Spleen (tissue), 11 donors: ENCODE measurements at regions not wholly inside any gene's neighbourhood (a gene's known extent, or its start where the extent isn't known, plus 50 kb on each side); places are given as distances from the start of the nearest gene placed in this dataset.

Experiments
- DNase-seq: peaks from one replicate; pipeline ENCODE4 v3.0.0-alpha.2; 2020
- H3K27ac ChIP-seq, 8 donors: fragments of 200-600 bp; sonication (generic) in 7 of 8; 1 replicate in 4 of 8; 2 replicates in 4 of 8; pipeline versions ENCODE4 v1.5.0 to v1.8.0; 2016 to 2021; ENCODE audit warnings: inconsistent platforms in 4 of 8, mild to moderate bottlenecking in 4 of 8, moderate library complexity in 1 of 8
- H3K27me3 ChIP-seq, 7 donors: fragments of 200-600 bp; sonication (generic) in 6 of 7; replicated peaks in 1 of 7; 1 replicate in 4 of 7; 2 replicates in 3 of 7; pipeline versions ENCODE4 v1.5.0 to v1.8.0; 2016 to 2021; ENCODE audit warnings: inconsistent platforms in 3 of 7, mild to moderate bottlenecking in 1 of 7
- H3K36me3 ChIP-seq, 6 donors: fragments of 200-600 bp; sonication (generic) in 5 of 6; 1 replicate in 4 of 6; 2 replicates in 2 of 6; pipeline versions ENCODE4 v1.5.0 to v1.8.0; 2016 to 2021; ENCODE audit warnings: inconsistent platforms in 2 of 6
- H3K4me1 ChIP-seq, 6 donors: fragments of 200-600 bp; sonication (generic) in 5 of 6; 1 replicate in 3 of 6; 2 replicates in 3 of 6; pipeline versions ENCODE4 v1.5.0 to v1.8.0; 2016 to 2021; ENCODE audit warnings: inconsistent platforms in 3 of 6
- H3K4me3 ChIP-seq, 8 donors: fragments of 200-600 bp; sonication (generic) in 7 of 8; 1 replicate in 4 of 8; 2 replicates in 4 of 8; pipeline versions ENCODE4 v1.5.0 to v1.8.0; 2016 to 2021; ENCODE audit warnings: inconsistent platforms in 4 of 8, mild to moderate bottlenecking in 4 of 8, moderate library complexity in 2 of 8
- H3K9me3 ChIP-seq, 8 donors: fragments of 200-600 bp; sonication (generic) in 7 of 8; 1 replicate in 4 of 8; 2 replicates in 4 of 8; pipeline versions ENCODE4 v1.5.0 to v1.8.0; 2016 to 2021; ENCODE audit warnings: inconsistent platforms in 4 of 8
- CTCF ChIP-seq, 11 experiments: fragments of 200-600 bp in 7 of 11; fragments of 450-650 bp in 4 of 11; sonication (generic) in 4 of 11; IDR thresholded peaks in 8 of 11; conservative IDR thresholded peaks in 3 of 11; 1 replicate in 7 of 11; 2 replicates in 4 of 11; pipeline versions ENCODE4 v1.4.0 to v1.8.0; 2016 to 2021; ENCODE audit warnings: antibody characterized with exemption in 11 of 11, inconsistent platforms in 4 of 11, mild to moderate bottlenecking in 1 of 11
- POLR2A ChIP-seq, 3 donors: fragments of 450-650 bp; IDR thresholded peaks; one replicate each; pipeline ENCODE4 v1.5.1; 2017; ENCODE audit warnings: antibody characterized with exemption in 3 of 3, mild to moderate bottlenecking in 1 of 3
- POLR2AphosphoS5 ChIP-seq, 3 donors: sonication (generic); formaldehyde crosslinking; IDR thresholded peaks; one replicate each; pipeline ENCODE4 v1.5.1; 2017; ENCODE audit warnings: antibody characterized with exemption in 3 of 3
- WGBS, 5 donors: extraction: QIAGEN DNeasy Blood & Tissue Kit in 3 of 5; methylation state at CpG; one replicate each; pipeline versions ENCODE4 v1.1.5 to v1.1.7; 2013 to 2018; 5-methylcytosine and 5-hydroxymethylcytosine counted together
- intact Hi-C: fragments of 100-400 bp; cut with DNase I; formaldehyde crosslinking; loops from one replicate; pipeline ENCODE4 v1.15.0; 2023; ENCODE audit warnings: low total_unique reads
- donor health status: healthy with polysubstance abuse.
- donor health status: DM: no; HTN: no; CAD: no; lungs with moderate emphysema.
- donor health status: DM: no; HTN: no; CAD: no.
- donor health status: Bipolar disorder and iron deficiency.
- donor health status: healthy.
- donor health status: DM: no; HTN: no; CAD: no.
- donor health status: DM: yes; HTN: yes; CAD: no.

- WGBS, 5 donors: 60 to 85% (median 65%) methylated on average over 2 of the region's 2 CpGs
- TF ChIP-seq CTCF (IDR thresholded peaks at IDR 0.05 in 8 of 11, conservative IDR thresholded peaks at IDR 0.05 in 3 of 11): no peak
- TF ChIP-seq POLR2AphosphoS5 (IDR thresholded peaks at IDR 0.05): no peak
- TF ChIP-seq POLR2A (IDR thresholded peaks at IDR 0.05): no peak
- Histone ChIP-seq H3K9me3 (no peaks in the 10 kb centered on the region), H3K4me3 (no peak overlapping the region), H3K27me3 (peaks cover 0 to 65% (median 6%) of the 10 kb centered on the region in 7 donors), H3K36me3 (no peaks in the 10 kb centered on the region), H3K27ac (no peak overlapping the region), H3K4me1 (no peaks in the 10 kb centered on the region)
- no peak for DNase-seq
- intact Hi-C loops: no loop called here
Observed at GRCh38 chr11:120020981-120021380, 116.9 kb downstream of the TRIM29 start.

- H3K27ac ChIP-seq: no peak overlapping the region
- H3K4me1 ChIP-seq: no peaks in the 10 kb centered on the region
- no peak overlapping the region for H3K4me3 ChIP-seq
- H3K36me3 ChIP-seq: no peaks in the 10 kb centered on the region
- intact Hi-C loops: no loop called here
- peaks cover 0 to 69% (median 6%) of the 10 kb centered on the region in 7 donors for H3K27me3 ChIP-seq
- WGBS, 5 donors: 61 to 70% (median 64%) methylated on average over 4 of the region's 4 CpGs
- TF ChIP-seq POLR2A (IDR thresholded peaks at IDR 0.05): no peak
- TF ChIP-seq CTCF (IDR thresholded peaks at IDR 0.05 in 8 of 11, conservative IDR thresholded peaks at IDR 0.05 in 3 of 11): no peak
- no peak for TF ChIP-seq POLR2AphosphoS5 (IDR thresholded peaks at IDR 0.05)
- no peak for DNase-seq
- H3K9me3 ChIP-seq: no peaks in the 10 kb centered on the region
Observed at GRCh38 chr11:120020486-120020885, 117.4 kb downstream of the TRIM29 start.

GRCh38 chr11:120019191-120019590 lies 118.7 kb downstream of the TRIM29 start:
- Histone ChIP-seq H3K9me3 (no peaks in the 10 kb centered on the region), H3K27ac (no peak overlapping the region), H3K4me1 (no peaks in the 10 kb centered on the region), H3K36me3 (no peaks in the 10 kb centered on the region), H3K4me3 (no peak overlapping the region), H3K27me3 (peaks cover 0 to 73% (median 6%) of the 10 kb centered on the region in 7 donors)
- DNase-seq: no peak
- intact Hi-C loops: no loop called here
- WGBS, 5 donors: 81 to 93% (median 89%) methylated on average over 3 to 5 of the region's 5 CpGs
- TF ChIP-seq POLR2A (IDR thresholded peaks at IDR 0.05) (no peak), POLR2AphosphoS5 (IDR thresholded peaks at IDR 0.05) (no peak), CTCF (IDR thresholded peaks at IDR 0.05 in 8 of 11, conservative IDR thresholded peaks at IDR 0.05 in 3 of 11) (no peak)

GRCh38 chr11:120017582-120018150 lies 120.2 kb downstream of the TRIM29 start:
- peaks cover 0 to 75% (median 14%) of the 10 kb centered on the region in 7 donors for H3K27me3 ChIP-seq
- H3K9me3 ChIP-seq: no peaks in the 10 kb centered on the region
- no peak for TF ChIP-seq POLR2AphosphoS5 (IDR thresholded peaks at IDR 0.05)
- TF ChIP-seq POLR2A (IDR thresholded peaks at IDR 0.05): no peak
- no peak for TF ChIP-seq CTCF (IDR thresholded peaks at IDR 0.05 in 8 of 11, conservative IDR thresholded peaks at IDR 0.05 in 3 of 11)
- H3K4me3 ChIP-seq: no peak overlapping the region
- no peaks in the 10 kb centered on the region for H3K36me3 ChIP-seq
- DNase-seq: no peak
- no peaks in the 10 kb centered on the region for H3K4me1 ChIP-seq
- H3K27ac ChIP-seq: no peak overlapping the region
- whole genome bisulfite sequencing, 5 donors: 28 to 35% (median 32%) methylated on average over 9 of the region's 9 CpGs
- intact Hi-C loops: no loop called here
